GM18508 (cell line): ENCODE measurements at regions not wholly inside any gene's neighbourhood (a gene's known extent, or its start where the extent isn't known, plus 50 kb on each side); places are given as distances from the start of the nearest gene placed in this dataset.

ENCODE experiments used
- ATAC-seq: cut with Tn5 transposase; IDR thresholded peaks from one replicate; pipeline ENCODE4 v1.9.1; 2021; ENCODE audit warnings: moderate number of reproducible peaks; ENCODE audit not compliant: insufficient read depth, unreplicated experiment

DNA sequence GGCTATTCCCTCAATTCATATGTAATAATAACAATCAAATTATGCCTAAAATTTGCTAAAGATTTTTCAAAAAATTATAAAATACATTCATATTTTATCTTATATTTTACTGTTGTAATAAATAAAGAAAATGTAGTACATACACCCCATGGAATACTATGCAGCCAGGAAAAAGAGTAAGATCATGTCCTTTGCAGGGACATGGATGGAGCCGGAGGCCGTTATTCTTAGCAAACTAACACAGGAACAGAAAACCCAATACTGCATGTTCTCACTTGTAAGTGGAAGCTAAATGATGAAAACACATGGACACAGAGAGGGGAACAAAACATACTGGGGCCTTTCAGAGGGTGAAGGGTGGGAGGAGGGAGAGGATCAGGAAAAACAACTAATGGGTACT, 584.2 kb upstream of the MMS22L start:
- ATAC-seq: no peak

DNA sequence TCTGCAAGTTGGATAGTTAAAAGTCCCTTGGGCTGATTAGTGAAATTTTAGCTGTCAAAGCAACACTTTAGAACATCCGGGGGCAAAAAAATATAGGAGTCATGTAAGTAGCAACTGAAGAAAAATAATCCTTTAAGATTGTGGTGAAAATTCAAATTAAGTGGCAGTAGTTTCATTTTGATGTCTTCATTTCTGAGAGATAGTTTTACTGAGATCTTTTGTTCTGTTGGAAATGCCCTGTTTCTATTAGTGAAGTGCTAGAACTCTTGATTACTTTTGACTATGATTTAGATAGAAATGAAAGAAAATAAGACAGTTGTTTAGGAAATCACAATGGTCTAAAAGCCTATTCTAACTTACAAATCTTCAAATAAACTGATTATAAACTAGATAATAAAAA, 587.3 kb upstream of the MMS22L start:
- no peak for ATAC-seq

DNA sequence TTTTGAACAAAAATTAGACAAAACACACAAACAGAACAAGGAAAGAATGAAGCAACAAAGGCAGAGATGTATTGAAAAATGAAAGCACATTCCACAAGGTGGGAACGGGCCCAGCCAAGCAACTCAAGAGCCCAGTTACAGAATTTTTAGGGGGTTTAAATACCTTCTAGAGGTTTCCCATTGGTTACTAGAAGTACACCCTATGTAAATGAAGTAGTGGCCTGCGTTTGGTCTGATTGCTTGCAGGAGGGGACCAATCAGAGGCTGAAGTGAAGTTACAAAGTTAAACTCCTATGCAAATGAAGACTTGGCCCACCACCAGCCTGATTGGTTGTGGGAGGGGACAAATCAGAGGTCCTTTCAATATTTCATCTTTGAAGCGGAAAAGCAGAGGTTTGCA, 593.7 kb upstream of the MMS22L start:
- no peak for ATAC-seq

DNA sequence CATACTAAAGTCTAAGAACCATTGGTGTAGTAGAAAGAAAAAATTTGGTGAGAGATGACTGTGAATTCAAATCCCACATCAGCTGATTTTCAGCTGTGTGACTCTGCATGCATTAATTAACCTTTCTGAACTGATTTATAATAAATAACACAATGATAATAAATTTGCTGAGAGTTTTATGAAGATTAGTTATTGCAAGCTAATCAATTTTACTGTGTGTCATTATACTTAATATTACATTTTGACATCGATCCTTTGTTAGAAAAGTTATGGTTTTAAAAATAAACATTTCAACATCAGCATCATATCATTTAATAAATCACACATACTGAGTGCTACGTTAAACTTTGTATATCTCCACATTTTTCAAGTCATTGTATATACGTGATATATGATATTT, 599.7 kb upstream of the MMS22L start:
- no peak for ATAC-seq

DNA sequence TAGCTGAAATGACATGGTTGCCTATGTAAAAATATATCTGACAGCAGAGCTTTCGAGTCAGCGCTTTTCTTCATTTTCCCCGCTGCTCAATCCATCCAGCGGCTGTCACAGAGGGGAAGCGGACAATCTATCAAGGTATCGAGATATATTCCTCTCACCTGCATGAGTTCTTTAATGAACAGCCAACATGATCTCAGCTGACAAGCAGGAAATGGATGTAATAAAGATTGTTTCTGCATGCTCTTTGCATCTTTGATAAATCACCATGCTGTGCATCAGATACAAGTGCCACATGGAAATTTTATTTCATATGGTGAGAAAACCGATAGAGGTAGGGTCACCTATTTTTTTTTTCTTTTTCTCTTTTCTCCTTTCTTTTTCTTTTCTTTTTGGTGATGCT, 602.3 kb upstream of the MMS22L start:
- no peak for ATAC-seq

DNA sequence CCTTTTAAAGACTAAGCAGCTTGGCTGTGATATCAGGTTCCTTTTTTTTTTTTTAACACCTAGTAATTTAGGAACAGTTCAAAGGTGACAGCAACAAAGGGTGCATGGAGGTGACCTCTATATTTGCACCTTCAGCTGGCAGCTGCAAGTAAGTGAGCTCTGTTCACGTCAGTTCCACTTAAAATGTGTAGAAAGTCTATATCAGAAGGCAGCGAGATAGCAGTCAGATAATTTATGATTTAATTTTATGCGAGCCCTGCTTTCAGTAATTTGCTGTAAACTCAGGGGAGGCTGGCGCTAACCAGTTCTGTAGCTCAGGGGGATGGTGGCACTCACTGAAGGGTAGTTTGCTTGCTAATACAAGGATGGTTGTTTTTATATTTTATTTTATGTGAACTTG, 602.8 kb upstream of the MMS22L start:
- ATAC-seq: no peak

DNA sequence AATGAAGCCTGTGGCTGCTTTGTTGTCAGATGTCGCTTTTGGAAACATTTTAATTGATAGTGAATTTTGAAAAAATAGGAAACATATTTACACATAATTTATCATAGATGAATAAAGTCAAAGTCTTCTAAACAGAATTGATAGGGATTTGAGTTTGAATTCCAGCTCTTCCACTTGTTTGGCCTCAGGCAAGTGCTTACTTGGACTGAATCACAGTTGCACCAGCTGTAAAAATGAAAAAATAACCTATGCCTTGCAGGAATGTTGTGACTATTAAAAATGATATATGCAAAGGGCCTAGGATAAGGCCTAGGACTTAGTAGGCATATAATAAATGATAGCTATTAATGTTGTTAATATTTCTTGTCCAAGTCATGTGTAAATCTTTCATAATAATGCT, 618.5 kb upstream of the MMS22L start:
- ATAC-seq: no peak

DNA sequence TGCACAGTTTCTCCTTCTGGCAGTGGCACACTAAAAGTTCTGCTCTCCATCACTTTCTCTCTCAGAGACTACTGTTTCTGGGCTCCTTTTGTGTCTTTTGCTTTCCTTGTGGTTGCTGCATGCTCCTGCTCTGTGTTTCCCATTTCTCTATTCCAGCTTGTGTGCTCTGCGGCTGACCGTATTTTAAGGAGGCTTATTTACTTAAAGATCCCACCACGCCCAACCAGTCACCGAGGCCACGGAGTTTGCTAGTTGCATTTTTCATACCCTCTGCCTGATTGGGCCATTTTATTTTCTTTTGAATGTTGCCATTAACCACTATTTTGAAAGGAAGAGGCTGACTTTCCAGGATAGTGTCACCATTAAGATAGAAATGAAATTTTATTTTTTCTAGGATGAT, 626.4 kb upstream of the MMS22L start:
- no peak for ATAC-seq

DNA sequence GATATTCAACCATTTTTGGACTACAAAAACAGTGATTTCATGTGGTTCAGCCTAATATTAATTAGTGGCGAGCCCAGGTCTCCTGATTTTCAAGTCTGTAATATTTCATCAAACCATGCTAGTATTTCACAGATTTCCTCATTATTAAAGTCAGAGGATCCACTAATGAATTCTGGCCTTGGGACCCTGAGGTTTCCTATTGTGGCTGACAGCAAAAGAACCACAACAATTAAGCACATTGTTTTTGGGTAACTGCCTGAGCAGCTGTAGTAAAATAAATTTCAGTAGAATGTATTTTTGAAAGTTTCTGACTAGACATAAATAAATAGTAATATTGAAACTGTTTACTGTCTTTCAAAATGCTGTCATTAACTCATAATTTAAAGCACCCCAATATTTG, 630.7 kb upstream of the MMS22L start:
- no peak for ATAC-seq

DNA sequence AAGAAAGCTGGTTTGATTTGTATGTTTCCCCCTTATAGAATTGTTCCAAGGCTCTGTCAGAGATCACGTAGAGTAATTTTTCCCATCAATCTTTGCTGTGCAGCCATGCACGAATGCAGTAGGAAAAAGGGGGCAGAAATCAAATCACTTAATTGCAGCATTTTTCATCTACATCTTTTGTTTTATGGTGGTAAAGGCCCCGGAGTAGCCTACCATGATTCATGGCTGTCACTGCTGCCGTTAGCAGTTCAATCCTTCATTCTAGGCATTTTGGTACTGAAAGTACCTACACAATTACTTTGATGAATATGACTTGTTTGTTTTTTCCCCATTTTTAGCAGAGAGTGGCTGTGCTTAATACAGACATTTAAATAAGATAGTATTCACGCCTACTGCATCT, 631.9 kb upstream of the MMS22L start:
- ATAC-seq: no peak

DNA sequence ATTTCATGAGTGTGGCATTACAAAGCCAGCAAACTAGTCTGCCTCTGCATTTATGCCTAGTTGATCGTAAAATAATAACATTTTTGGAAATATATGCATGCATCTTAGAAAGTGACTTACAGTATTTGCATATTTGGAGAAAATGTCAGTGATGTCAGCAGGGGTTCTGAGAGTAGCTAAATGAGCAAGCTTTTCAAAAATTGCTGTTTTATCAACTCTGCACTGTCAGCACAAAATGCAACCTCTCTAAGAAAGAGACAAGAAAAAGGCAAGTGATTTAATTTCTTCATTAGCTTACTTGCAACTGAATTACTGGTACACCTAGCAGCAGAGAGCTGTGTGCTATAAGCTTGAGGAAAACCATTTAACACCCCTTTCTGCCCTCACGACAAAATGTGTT, 632.5 kb upstream of the MMS22L start:
- no peak for ATAC-seq

DNA sequence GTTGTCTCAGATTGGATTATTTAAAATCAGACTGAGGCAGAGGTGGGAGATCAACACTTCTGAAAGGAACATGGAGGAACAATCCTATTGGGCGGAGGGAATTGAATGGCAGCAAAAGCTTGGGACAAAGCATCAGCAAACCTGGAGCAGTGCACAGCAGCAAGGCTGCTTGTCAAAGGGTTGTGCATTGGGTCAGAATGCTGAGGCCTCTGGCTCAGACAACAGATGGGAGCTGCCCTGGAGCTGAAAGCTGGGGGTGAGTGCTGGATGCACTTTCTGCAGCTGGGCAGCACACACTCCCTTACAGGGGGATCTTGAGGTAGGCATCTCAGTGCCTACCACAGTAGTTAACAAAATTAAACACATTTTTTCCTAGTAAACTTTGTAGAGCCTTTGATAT, 634.4 kb upstream of the MMS22L start:
- ATAC-seq: no peak

DNA sequence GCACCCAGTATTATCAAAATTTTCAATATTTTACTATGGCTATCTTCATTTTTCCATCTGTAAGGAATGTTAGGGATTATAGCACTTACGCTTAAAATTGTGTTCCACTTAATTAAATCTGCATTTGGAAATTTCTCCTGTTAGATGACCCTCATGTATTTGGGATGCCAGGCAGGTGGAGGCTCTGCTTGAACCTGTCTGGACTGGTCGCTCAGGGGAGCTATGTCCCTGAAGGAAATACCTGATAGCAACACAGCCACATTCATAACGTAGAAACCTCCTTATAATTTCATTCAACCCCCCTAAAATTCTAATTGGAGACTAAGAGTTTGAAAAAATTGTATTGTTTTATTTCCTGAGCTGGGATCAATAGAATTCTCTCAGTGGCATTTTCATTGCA, 636.0 kb upstream of the MMS22L start:
- ATAC-seq: no peak

DNA sequence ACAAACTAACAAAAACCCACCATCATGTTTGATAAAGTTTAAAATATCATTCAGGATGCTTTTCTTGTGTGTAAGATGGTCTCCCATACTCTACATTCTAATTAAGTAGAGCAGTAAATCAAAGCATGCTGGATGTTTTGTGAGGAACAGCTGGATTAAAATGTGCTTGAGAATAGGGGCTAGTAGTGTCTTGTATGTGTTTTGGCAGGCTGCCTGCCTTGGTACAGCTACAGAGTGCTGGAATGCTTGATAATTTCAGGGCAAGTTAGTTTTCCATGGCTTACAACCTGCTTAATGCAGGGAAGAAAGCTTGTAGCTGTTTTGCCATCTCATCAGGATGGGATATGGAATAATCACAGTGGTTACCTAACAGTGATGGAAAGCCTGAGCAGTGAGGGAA, 636.6 kb upstream of the MMS22L start:
- ATAC-seq: no peak

DNA sequence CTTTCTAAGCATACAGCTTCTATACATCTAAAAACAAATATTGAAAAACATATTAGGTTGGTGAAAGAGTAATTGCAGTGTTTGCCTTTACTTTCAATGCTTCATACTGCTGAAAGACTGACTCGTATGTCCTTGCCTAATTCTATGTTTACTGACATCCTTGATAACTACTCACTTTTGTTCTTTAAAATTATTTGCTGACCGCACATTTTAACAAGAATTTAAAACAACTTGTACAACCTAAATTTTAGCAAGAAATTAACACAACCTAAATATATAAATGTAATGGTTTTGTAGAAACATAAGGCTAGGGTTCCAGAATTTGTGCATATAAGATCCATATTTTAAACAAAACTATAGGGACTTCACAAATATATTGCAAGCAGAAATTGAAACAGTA, 640.2 kb upstream of the MMS22L start:
- no peak for ATAC-seq

DNA sequence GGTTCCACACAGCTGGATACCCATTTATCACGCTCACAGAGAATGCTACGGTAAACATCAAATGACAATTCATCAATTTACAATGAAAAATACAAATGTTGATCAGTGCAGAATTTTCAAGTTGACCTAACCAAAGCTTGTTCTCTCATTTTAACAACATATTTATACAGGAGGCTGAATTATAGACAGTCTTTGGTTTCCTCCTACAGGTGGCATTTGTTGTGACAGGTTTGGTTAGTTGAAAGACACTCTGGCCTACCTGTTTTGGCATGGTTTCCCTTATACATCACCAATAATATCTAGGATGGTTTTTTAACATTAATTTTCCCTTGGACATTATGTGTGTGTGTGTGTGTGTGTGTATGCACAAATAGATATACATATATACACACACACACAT, 642.5 kb upstream of the MMS22L start:
- no peak for ATAC-seq

DNA sequence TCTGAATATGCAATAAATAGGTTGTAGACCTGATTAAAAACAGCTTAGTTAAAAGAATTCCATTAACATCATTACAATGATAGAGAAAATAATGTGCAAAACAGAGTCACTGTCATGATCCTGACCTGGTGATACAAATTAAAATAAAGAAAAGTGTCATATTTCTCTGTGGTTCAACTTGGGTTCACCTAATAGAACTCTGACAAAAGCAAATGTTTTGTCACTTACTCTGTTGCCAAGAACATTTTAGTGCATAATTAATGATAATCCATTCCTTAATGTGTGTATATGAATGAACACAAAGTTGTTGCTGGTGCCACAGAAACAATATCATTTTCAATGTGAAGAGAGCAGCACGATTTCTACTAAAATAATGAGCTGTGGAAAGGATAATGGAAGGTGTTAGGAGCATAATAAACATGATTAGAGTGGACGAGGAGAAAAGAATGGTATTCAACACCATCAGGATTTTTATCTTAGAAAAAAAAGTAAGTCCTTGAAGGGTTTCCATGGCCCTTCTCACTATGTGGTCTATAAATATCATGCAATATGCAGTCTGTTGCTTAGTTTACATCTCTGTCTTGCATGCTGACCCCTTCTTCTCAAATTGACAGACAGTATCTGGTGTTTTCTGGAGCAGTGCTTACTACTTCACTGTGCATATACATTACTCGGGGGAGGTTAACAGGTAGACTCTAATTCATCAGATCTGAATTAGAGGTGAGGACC, 656.6 kb upstream of the MMS22L start:
- ATAC-seq: no peak

DNA sequence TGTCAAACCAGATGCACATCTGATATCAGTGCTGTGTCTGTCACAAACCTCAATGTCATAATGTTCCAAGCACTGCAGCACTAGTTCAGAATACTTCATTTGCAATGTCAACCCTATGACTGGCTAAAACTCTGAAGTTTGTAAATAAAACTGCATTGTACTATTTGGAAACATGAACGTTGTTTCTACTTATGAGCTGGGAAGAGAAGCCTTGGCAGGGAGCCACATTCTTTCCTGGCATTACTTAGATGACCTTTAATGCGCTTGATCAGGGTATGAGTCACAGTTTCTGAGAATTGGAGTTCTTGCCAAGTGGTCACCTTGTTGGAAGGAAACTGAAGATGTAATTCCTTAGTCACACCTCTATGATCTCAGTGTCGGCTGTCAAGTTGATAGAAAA, 664.8 kb upstream of the MMS22L start:
- no peak for ATAC-seq

DNA sequence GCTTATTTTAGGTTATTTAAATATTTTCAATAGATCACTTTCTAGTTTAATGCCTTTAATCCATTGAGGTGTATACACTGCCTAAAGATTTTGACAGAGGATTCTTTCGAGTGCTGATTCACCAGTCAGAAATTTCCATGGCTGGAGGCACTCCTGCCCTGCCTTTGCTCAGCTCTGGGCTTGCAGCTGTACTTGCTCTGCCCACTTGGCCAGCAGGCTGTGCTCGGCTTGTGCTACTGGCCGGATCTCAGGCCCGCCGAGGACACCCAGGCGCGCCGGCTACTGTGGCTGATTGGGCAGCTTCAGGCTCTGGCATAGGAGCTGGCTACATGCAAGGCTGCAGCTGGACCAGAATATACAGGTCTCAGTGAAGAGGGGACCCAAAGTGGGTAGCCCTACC, 675.1 kb upstream of the MMS22L start:
- ATAC-seq: no peak

DNA sequence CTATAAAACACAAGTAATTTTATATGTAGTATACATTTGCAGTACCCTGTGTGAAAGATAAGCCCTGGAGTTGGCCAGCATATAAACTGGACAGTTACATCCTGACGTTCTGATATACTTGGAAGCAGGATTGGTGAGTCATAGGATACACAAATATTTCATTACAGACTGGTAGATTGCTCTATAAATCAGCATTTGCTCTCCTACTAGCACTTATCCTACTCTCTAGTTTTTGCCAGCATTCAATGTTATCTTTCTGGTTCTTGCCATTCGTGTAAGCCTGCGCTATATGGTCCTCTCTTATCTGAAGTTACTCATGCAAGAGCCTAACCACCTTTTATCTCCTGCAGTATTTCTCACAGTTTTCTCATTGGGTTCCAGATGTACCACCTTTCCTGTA, 680.2 kb upstream of the MMS22L start:
- ATAC-seq: no peak

DNA sequence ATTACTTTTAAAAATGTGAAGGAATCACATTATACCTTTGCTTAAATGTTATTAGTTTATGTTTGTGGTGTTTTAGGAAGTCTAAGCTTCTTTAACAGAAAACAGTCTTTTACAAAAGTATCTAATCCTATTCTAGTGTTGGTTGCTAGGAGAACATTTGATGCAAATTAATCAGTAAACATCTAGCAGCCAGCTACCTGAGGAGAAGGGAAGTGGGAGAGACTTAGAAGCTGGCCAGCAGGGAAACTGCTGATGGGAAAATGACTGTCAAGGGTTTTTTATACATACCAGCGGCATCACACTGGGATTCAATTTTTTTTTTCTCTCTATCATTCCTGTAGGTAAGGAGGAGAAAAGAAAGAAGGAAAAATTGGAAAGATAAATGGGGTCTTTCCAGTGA, 686.0 kb upstream of the MMS22L start:
- ATAC-seq: no peak

DNA sequence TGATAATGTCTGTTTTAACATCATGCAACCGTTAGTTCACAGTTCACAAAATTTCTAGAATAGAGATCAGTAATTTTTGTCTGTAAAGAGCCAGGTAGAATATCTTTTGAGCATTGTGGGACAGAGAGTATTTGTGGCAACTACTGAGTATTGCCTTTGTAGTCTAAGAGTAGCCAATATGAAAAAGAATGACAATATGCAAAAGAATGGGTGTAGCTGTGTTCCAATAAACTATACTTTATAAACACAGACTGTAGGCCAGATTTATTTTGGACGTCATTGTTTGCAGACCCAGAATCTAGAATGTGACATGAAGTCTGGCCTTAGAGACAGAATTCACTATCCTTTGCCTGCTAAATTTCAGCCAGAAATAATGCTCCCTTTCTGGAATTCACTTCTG, 694.1 kb upstream of the MMS22L start:
- no peak for ATAC-seq

DNA sequence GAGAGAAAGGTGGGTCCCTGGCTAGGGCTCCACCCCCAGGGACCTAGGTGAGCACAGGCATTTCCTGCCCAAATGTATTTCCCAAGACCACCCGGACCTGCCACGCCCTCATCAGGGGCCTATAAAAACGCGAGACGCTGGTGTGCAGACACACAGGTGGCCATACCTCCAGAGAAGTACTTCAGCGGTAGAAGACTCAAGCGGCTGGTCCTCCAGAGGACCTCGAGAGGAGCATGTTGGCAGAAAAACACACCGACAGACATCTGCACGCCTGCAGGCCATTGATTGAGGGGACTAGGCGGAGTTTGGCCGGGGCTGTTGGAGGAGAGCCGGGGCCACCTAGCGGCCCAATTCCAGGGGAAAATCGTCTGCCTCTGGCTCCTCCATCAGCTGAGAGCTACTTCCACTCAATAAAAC, 695.8 kb upstream of the MMS22L start:
- no peak for ATAC-seq
